ENCODE measurements at regions not wholly inside any gene's neighbourhood (a gene's known extent, or its start where the extent isn't known, plus 50 kb on each side); places are given as distances from the start of the nearest gene placed in this dataset.

- TF ChIP-seq, protein P1, sequence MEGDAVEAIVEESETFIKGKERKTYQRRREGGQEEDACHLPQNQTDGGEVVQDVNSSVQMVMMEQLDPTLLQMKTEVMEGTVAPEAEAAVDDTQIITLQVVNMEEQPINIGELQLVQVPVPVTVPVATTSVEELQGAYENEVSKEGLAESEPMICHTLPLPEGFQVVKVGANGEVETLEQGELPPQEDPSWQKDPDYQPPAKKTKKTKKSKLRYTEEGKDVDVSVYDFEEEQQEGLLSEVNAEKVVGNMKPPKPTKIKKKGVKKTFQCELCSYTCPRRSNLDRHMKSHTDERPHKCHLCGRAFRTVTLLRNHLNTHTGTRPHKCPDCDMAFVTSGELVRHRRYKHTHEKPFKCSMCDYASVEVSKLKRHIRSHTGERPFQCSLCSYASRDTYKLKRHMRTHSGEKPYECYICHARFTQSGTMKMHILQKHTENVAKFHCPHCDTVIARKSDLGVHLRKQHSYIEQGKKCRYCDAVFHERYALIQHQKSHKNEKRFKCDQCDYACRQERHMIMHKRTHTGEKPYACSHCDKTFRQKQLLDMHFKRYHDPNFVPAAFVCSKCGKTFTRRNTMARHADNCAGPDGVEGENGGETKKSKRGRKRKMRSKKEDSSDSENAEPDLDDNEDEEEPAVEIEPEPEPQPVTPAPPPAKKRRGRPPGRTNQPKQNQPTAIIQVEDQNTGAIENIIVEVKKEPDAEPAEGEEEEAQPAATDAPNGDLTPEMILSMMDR (IDR thresholded peaks at IDR 0.05; ENCODE audit: borderline replicate concordance, extremely low read depth, insufficient read depth), result no peak
These were observed 166.9 kb upstream of the WDR11 start for GRCh38 chr10:120684226-120684625.

GRCh38 chr10:120685136-120685535 is 166.0 kb upstream of the WDR11 start:
- Histone ChIP-seq H3K9me3 (ENCODE audit: control insufficient read depth in 2 of 3, insufficient read depth in 1 of 3, low read length in 3 of 3) (no peaks in the 10 kb centered on the region), H3K4me3 (ENCODE audit: low read length in 3 of 3) (no peak overlapping the region), H3K27me3 (ENCODE audit: control insufficient read depth, insufficient read depth, low read length) (no peaks in the 10 kb centered on the region), H3K4me1 (ENCODE audit: control insufficient read depth in 2 of 3, insufficient read depth in 2 of 3, low read depth in 1 of 3, low read length in 3 of 3) (no peaks in the 10 kb centered on the region), H3K36me3 (ENCODE audit: control insufficient read depth in 2 of 3, insufficient read depth in 3 of 3, low read length in 3 of 3) (no peaks in the 10 kb centered on the region), H3K27ac (ENCODE audit: low read depth in 2 of 2, low read length in 2 of 2) (no peak overlapping the region), H3K9ac (ENCODE audit: low read length in 3 of 3) (no peak overlapping the region)
- no peak for FAIRE-seq
- TF ChIP-seq, protein P1 (IDR thresholded peaks at IDR 0.05; ENCODE audit: borderline replicate concordance, extremely low read depth, insufficient read depth), result no peak
- intact Hi-C loops (cut with DNase I), result no loop called here
- DNase-seq, result no peak

More at GRCh38 chr10:120684226-120684625, 166.9 kb upstream of the WDR11 start:
- no peak overlapping the region for H3K27ac ChIP-seq (ENCODE audit: low read depth in 2 of 2, low read length in 2 of 2)
- no peaks in the 10 kb centered on the region for H3K36me3 ChIP-seq (ENCODE audit: control insufficient read depth in 2 of 3, insufficient read depth in 3 of 3, low read length in 3 of 3)
- no peaks in the 10 kb centered on the region for H3K9me3 ChIP-seq (ENCODE audit: control insufficient read depth in 2 of 3, insufficient read depth in 1 of 3, low read length in 3 of 3)
- FAIRE-seq (no peak), DNase-seq (no peak)
- intact Hi-C loops (cut with DNase I), result no loop called here
- H3K9ac ChIP-seq (ENCODE audit: low read length in 3 of 3), result no peak overlapping the region
- H3K4me1 ChIP-seq (ENCODE audit: control insufficient read depth in 2 of 3, insufficient read depth in 2 of 3, low read depth in 1 of 3, low read length in 3 of 3), result no peaks in the 10 kb centered on the region
- H3K4me3 ChIP-seq (ENCODE audit: low read length in 3 of 3), result no peak overlapping the region
- no peaks in the 10 kb centered on the region for H3K27me3 ChIP-seq (ENCODE audit: control insufficient read depth, insufficient read depth, low read length)

GRCh38 chr10:120688928-120689327 is 162.2 kb upstream of the WDR11 start:
- intact Hi-C loops (cut with DNase I), result no loop called here
- H3K4me1 ChIP-seq (ENCODE audit: control insufficient read depth in 2 of 3, insufficient read depth in 2 of 3, low read depth in 1 of 3, low read length in 3 of 3), result no peaks in the 10 kb centered on the region
- H3K36me3 ChIP-seq (ENCODE audit: control insufficient read depth in 2 of 3, insufficient read depth in 3 of 3, low read length in 3 of 3), result no peaks in the 10 kb centered on the region
- peak in 2 of 5 donors; percentile 14 to 36 for DNase-seq
- H3K4me3 ChIP-seq (ENCODE audit: low read length in 3 of 3), result no peak overlapping the region
- TF ChIP-seq, protein P1 (IDR thresholded peaks at IDR 0.05; ENCODE audit: borderline replicate concordance, extremely low read depth, insufficient read depth), result no peak
- H3K9ac ChIP-seq (ENCODE audit: low read length in 3 of 3), result no peak overlapping the region
- H3K27me3 ChIP-seq (ENCODE audit: control insufficient read depth, insufficient read depth, low read length), result no peaks in the 10 kb centered on the region
- H3K27ac ChIP-seq (ENCODE audit: low read depth in 2 of 2, low read length in 2 of 2), result no peak overlapping the region
- FAIRE-seq, result no peak
- H3K9me3 ChIP-seq (ENCODE audit: control insufficient read depth in 2 of 3, insufficient read depth in 1 of 3, low read length in 3 of 3), result peaks cover 0 to 4% (median 0%) of the 10 kb centered on the region in 3 donors
